Suprapubic skin (tissue), 4 donors: ENCODE measurements at regions not wholly inside any gene's neighbourhood (a gene's known extent, or its start where the extent isn't known, plus 50 kb on each side); places are given as distances from the start of the nearest gene placed in this dataset.

ENCODE experiments used
- DNase-seq, 2 donors: peaks; one replicate each; pipeline ENCODE4 v3.0.0-alpha.2; 2019; ENCODE audit warnings: low spot score in 2 of 2
- H3K27ac ChIP-seq: fragments of 200-600 bp; sonication (generic); one replicate; pipeline ENCODE4 v1.5.1; 2019
- H3K27me3 ChIP-seq: fragments of 200-600 bp; sonication (generic); one replicate; pipeline ENCODE4 v1.5.1; 2019
- H3K36me3 ChIP-seq: fragments of 200-600 bp; sonication (generic); one replicate; pipeline ENCODE4 v1.5.1; 2019
- H3K4me1 ChIP-seq: fragments of 200-600 bp; sonication (generic); one replicate; pipeline ENCODE4 v1.5.1; 2019
- H3K4me3 ChIP-seq: fragments of 200-600 bp; sonication (generic); one replicate; pipeline ENCODE4 v1.5.1; 2019; ENCODE audit warnings: mild to moderate bottlenecking
- H3K9me3 ChIP-seq: fragments of 200-600 bp; sonication (generic); one replicate; pipeline ENCODE4 v1.5.1; 2019
- CTCF ChIP-seq, 2 donors: fragments of 200-600 bp in 1 of 2; fragments of 450-650 bp in 1 of 2; sonication (generic) in 1 of 2; IDR thresholded peaks; one replicate each; pipeline ENCODE4 v1.5.1; 2016 to 2019; ENCODE audit warnings: antibody characterized with exemption in 2 of 2, mild to moderate bottlenecking in 1 of 2, moderate library complexity in 1 of 2
- EP300 ChIP-seq: sonication (generic); formaldehyde crosslinking; IDR thresholded peaks from one replicate; pipeline ENCODE4 v1.6.1; 2017; ENCODE audit warnings: antibody characterized with exemption
- POLR2A ChIP-seq, 2 donors: fragments of 450-650 bp; IDR thresholded peaks; one replicate each; pipeline ENCODE4 v1.6.1; 2017; ENCODE audit warnings: antibody characterized with exemption in 2 of 2, mild to moderate bottlenecking in 2 of 2, moderate library complexity in 2 of 2
- POLR2AphosphoS5 ChIP-seq, 3 donors: sonication (generic); formaldehyde crosslinking; IDR thresholded peaks; one replicate each; pipeline ENCODE4 v1.6.1; 2017; ENCODE audit warnings: antibody characterized with exemption in 3 of 3
- WGBS: methylation state at CpG from one replicate; pipeline ENCODE4 v1.1.5; 2018; 5-methylcytosine and 5-hydroxymethylcytosine counted together

- no peak for DNase-seq
- H3K27ac ChIP-seq, result no peak overlapping the region
- H3K36me3 ChIP-seq, result no peaks in the 10 kb centered on the region
- no peak overlapping the region for H3K4me3 ChIP-seq
- no peaks in the 10 kb centered on the region for H3K27me3 ChIP-seq
- 80% methylated on average over 1 of the region's 1 CpG for WGBS
- no peaks in the 10 kb centered on the region for H3K9me3 ChIP-seq
- H3K4me1 ChIP-seq, result no peaks in the 10 kb centered on the region
- TF ChIP-seq CTCF (IDR thresholded peaks at IDR 0.05), result no peak
- no peak for TF ChIP-seq POLR2AphosphoS5 (IDR thresholded peaks at IDR 0.05)
- TF ChIP-seq POLR2A (IDR thresholded peaks at IDR 0.05), result no peak
- no peak for TF ChIP-seq EP300
Observed at GRCh38 chr16:64096689-64097088, 1025.2 kb downstream of the CDH11 start.

GRCh38 chr16:64094992-64095634 is 1026.8 kb downstream of the CDH11 start:
- DNase-seq, result no peak
- Histone ChIP-seq H3K27me3 (no peaks in the 10 kb centered on the region), H3K9me3 (no peaks in the 10 kb centered on the region), H3K27ac (no peak overlapping the region), H3K4me3 (no peak overlapping the region), H3K4me1 (no peaks in the 10 kb centered on the region), H3K36me3 (no peaks in the 10 kb centered on the region)
- TF ChIP-seq POLR2AphosphoS5 (IDR thresholded peaks at IDR 0.05), result no peak
- TF ChIP-seq POLR2A (IDR thresholded peaks at IDR 0.05), result no peak
- TF ChIP-seq CTCF (IDR thresholded peaks at IDR 0.05), result no peak
- TF ChIP-seq EP300, result no peak
- 68% methylated on average over 7 of the region's 7 CpGs for WGBS

GRCh38 chr16:64094181-64094965 is 1027.5 kb downstream of the CDH11 start:
- Histone ChIP-seq H3K9me3 (no peaks in the 10 kb centered on the region), H3K4me3 (no peak overlapping the region), H3K4me1 (no peaks in the 10 kb centered on the region), H3K27ac (no peak overlapping the region), H3K36me3 (no peaks in the 10 kb centered on the region), H3K27me3 (no peaks in the 10 kb centered on the region)
- DNase-seq, result no peak
- TF ChIP-seq CTCF (IDR thresholded peaks at IDR 0.05) (no peak), EP300 (no peak), POLR2A (IDR thresholded peaks at IDR 0.05) (no peak), POLR2AphosphoS5 (IDR thresholded peaks at IDR 0.05) (no peak)
- 59% methylated on average over 4 of the region's 4 CpGs for WGBS

GRCh38 chr16:64092271-64092670 is 1029.6 kb downstream of the CDH11 start:
- no peak for DNase-seq
- Histone ChIP-seq H3K36me3 (no peaks in the 10 kb centered on the region), H3K4me1 (no peaks in the 10 kb centered on the region), H3K9me3 (no peaks in the 10 kb centered on the region), H3K27ac (no peak overlapping the region), H3K27me3 (no peaks in the 10 kb centered on the region), H3K4me3 (no peak overlapping the region)
- 89% methylated on average over 3 of the region's 3 CpGs for WGBS
- TF ChIP-seq CTCF (IDR thresholded peaks at IDR 0.05), result no peak
- no peak for TF ChIP-seq EP300
- no peak for TF ChIP-seq POLR2A (IDR thresholded peaks at IDR 0.05)

- no peak for DNase-seq
Observed at GRCh38 chr16:64090327-64090726, 1031.5 kb downstream of the CDH11 start.

More at GRCh38 chr16:64090327-64090726, 1031.5 kb downstream of the CDH11 start:
- Histone ChIP-seq H3K27me3 (no peaks in the 10 kb centered on the region), H3K4me3 (no peak overlapping the region), H3K9me3 (no peaks in the 10 kb centered on the region), H3K4me1 (no peaks in the 10 kb centered on the region), H3K36me3 (no peaks in the 10 kb centered on the region), H3K27ac (no peak overlapping the region)
- WGBS, result 63% methylated on average over 2 of the region's 2 CpGs
- TF ChIP-seq EP300, result no peak
- no peak for TF ChIP-seq POLR2A (IDR thresholded peaks at IDR 0.05)
- no peak for TF ChIP-seq POLR2AphosphoS5 (IDR thresholded peaks at IDR 0.05)
- TF ChIP-seq CTCF (IDR thresholded peaks at IDR 0.05), result no peak
